ENCODE measurements at regions not wholly inside any gene's neighbourhood (a gene's known extent, or its start where the extent isn't known, plus 50 kb on each side); places are given as distances from the start of the nearest gene placed in this dataset.

DNA sequence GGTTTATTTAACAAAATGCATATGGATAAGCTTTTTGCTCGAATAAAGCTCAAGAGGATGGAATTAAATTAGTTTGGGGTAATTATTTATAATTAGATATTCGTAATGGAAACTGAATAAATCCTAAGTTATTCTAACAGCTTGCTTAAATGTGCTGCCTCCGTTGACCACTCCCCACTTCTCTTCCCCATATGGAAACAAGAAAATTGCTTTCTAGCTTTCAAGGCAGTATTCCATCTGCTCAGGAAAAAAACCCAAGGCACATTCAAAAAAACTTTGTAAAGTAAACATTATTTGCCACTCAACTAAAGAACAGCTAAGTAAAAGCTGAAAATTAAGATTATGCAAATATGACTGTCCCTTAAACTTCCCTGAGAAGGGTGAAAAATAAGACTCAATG lies 369.2 kb downstream of the HAO1 start:
- no peak for DNase-seq

GRCh38 chr20:7571521-7572055 lies 368.7 kb downstream of the HAO1 start:
- DNase-seq: no peak

- DNase-seq: no peak
These were observed 360.4 kb downstream of the HAO1 start for GRCh38 chr20:7579888-7580287.

GRCh38 chr20:7585126-7585679 lies 355.1 kb downstream of the HAO1 start:
- no peak for DNase-seq

- DNase-seq: no peak
These were observed 353.8 kb downstream of the HAO1 start for GRCh38 chr20:7586481-7586880.

DNA sequence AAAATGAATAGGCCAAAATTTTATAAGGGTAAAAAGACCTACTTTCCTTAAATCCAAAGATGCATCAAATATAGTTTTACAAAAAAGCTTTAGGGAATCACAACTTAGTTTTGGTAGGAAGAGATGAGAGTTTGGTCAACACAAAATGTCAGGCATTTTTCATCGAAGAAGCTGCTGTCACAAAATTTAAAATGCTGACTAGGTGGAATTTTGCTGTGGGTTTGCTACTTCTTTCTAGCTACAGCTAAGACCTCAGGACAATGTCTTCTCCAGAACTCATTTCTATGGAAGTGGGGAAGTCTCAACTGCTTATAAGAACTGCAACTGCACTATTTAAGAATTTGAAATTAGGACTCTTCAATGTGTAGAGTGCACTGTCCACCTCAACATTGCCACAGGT lies 351.1 kb downstream of the HAO1 start:
- DNase-seq: no peak

DNA sequence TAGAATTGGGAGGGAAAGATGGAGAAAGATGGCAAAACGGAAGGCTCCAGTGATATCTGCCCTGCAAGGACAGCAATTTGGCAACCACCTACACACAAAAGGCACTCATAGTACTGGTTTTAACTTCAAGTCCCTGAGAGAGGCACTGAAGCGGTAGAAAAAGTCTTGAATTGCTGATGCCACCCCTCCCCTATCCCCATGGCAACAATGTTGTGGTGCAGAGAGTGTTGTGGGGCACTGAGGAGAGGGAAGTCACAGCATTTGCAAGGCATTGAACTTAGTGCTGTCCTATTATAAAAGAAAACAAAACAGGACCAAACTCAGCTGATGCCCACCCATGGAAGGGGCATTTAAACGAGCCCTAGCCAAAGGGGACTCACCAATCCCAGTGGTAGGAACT lies 343.7 kb downstream of the HAO1 start:
- no peak for DNase-seq

DNA sequence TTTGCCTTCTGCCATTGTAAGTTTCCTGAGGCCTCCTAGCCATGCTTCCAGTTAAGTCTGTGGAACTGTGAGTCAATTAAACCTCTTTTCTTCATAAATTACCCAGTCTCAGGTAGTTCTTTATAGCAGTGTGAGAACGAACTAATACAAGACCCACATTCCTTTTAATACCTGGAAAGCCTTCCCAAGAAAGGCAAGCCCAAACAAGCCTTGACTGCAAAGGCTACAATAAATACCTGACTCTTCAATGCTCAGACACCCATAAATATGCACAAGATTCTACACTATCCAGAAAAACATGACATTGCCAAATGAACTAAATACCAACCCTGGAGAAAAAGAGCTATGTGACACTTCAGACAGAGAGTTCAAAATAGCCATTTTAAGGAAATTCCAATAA lies 338.8 kb downstream of the HAO1 start:
- DNase-seq: no peak

- no peak for DNase-seq
These were observed 333.3 kb downstream of the HAO1 start for GRCh38 chr20:7606941-7607340.

GRCh38 chr20:7608250-7608649 lies 332.0 kb downstream of the HAO1 start:
- DNase-seq: no peak

GRCh38 chr20:7609251-7609650 lies 331.0 kb downstream of the HAO1 start:
- DNase-seq: no peak

DNA sequence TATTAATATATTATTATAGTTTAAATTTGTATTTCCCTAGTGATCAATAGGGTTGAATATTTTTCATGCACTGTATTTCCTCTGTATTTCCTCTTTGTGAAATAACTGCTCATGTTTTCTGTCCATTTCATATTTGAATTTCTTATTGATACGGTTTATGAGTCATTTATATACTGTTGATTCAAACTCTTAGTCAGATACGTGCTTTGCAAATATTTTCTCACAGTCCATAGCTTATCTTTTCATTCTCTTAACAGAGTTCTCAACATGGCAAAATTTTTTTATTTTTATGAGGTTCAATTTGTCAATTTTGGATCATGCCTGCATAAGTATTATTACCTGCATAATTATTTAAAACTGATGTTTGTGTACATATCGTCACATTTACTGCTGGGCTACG lies 329.6 kb downstream of the HAO1 start:
- DNase-seq: no peak

GRCh38 chr20:7617797-7618196 lies 322.5 kb downstream of the HAO1 start:
- DNase-seq: no peak

GRCh38 chr20:7622399-7622961 lies 317.8 kb downstream of the HAO1 start:
- DNase-seq: no peak

- DNase-seq: no peak
These were observed 315.4 kb downstream of the HAO1 start for GRCh38 chr20:7624886-7625285.

DNA sequence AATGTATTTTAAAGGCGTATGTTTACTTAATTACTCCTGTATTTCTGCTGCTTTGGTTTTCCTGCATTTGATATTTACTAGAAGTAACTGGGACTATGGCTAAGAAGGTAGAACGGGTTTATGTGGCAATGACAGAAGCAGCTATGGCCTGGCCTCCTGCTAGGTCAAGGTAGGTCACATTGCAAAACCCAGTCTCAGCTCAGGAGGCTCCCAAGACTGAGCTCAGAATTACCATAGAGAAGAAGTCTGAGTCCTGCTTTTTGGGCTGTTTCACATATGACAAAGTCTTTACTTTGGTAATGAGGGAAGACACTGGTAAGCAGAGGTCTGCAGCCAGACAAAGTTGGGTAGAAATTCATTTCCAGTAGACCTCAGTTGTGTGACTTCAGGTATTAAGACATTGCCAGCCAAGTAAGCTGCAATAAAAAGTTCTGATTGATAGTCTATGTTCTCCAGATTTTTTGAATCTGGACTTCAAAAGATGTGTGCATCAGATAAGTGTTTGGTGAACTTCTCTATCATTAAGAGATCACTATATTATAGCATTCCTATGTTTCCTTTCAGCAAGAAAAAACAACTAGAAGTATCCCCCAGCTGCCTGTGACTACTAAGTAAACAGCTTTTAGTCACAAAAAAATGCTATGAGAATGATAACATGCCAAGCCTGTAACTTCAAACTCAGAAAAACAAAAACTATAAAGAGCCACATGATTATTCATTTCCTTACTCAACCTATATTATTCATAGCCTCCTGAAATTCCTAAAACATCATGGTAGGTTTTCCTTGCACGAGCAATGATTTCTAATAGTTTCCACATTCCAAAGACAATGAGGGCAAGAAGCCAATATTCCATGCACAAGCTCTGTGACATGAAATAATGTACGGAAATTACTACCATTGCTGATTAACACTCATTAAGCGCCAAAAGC lies 312.3 kb downstream of the HAO1 start:
- DNase-seq: no peak

GRCh38 chr20:7629880-7630279 lies 310.4 kb downstream of the HAO1 start:
- DNase-seq: no peak

GRCh38 chr20:7637184-7637583 lies 303.1 kb downstream of the HAO1 start:
- no peak for DNase-seq

- no peak for DNase-seq
These were observed 290.0 kb downstream of the HAO1 start for GRCh38 chr20:7650086-7650879.

DNA sequence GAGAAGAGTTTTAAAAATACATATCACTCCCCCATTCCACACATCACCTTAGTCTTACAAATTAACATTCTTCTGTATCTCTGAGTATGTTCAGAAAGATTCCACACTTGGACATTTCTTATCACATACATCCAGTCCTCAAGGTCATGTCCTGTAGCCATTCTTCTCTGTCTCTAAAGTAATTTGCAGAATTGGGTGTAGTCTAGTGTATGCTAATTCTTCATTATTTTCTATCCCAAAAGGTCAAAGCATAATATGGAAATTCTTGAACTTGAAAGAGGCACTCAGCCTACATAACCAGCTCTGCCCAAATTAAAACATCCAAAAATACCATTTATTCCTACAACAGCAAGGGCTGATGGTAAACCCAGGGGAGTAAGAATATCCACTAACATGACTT lies 286.0 kb downstream of the HAO1 start:
- DNase-seq: no peak

DNA sequence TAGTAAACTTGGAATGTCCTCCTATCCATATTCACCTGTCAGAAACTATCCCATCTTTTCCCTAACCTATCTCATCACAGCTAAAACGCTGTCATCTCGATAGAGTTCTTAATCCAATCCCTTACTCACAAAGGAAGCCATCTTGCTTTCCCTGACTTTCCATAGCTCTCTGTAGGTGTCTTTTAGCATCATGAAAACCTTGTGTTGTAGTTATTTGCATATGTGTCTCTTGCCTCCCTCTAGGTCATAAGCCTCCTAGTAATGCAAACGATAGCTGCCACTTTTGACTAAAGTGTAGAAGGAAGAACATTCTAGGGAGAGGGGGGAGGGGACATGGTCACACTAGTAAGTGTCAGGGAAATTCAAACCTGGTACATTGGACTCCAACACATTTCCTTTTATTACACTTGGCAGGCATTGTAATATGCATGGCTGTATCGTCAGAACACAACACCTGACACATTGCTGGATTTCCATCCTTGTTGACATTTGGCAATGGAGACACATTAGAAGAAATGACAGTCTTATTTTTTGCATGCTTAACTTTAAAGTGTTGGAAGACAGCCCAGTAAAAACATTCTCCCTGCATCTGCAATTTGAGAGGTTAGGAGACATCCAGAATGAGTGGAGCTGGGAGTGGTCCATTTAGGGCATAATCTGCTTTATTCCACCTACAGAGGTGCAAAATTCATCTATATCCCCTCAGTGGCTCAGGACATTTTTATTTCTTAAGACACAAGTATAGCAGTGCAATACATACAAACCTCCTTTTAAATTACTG lies 283.4 kb downstream of the HAO1 start:
- no peak for DNase-seq

DNA sequence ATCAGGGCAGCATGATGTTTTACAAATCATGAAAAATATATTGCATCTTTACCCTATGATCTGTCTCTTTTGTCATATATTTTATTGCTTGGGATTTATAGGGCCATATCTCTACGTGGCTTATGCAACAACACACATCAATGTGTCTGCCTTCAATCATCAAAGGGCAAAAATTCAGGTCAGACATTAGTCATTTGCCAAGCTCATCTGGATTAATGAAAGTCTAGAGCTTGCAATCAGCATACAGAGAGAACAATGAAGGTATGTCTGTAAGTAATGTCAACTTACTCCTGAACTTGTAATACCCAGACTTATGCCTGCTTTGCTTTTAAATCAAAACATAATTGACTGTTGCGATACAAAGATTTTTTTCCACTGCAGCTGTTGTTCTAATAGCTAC lies 282.7 kb downstream of the HAO1 start:
- DNase-seq: no peak

All from RPMI8226 (cell line).